ENCODE measurements at regions not wholly inside any gene's neighbourhood (a gene's known extent, or its start where the extent isn't known, plus 50 kb on each side); places are given as distances from the start of the nearest gene placed in this dataset.

DNA sequence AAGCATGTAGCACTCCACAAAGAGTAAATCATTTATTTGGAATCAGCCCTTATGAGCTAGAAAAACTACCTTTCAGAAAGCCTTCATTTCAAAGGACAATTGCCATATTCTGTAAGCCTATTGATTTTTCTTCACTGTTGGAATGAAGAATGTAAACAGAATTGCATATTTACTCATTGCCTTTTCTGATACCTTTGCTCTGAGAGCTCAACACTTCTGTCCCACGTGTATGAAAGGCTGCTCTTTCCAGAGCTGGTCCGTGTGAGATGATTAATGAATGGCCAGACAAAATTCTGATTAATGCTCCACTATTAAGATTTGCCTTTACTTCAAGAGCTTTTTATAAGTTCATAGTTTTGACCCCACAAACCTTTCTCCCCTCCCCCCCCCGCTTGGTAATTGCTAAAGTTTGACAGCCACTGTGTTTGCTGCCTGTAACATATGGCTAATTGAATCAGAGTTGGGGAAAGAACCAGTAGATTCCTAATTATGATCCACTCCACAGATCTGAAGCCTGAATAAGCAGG lies 63.0 kb upstream of the PLEKHA5 start:
- no peaks in the 10 kb centered on the region for H3K9me2 ChIP-seq (replicated peaks; ENCODE audit: insufficient read depth, low read length)
- H3K27ac ChIP-seq (ENCODE audit: low read depth, low read length), result no peak overlapping the region
- H3K79me2 ChIP-seq (ENCODE audit: insufficient read depth, low read length), result no peaks in the 10 kb centered on the region
- H3K36me3 ChIP-seq (ENCODE audit: low read length), result no peaks in the 10 kb centered on the region
- no peak overlapping the region for H3K4me3 ChIP-seq (ENCODE audit: insufficient read depth, low read length, poor library complexity, severe bottlenecking)
- no peaks in the 10 kb centered on the region for H4K20me1 ChIP-seq (ENCODE audit: low read depth, low read length)
- H2AFZ ChIP-seq (ENCODE audit: low read depth, low read length, severe bottlenecking), result no peak overlapping the region
- no peaks in the 10 kb centered on the region for H3F3A ChIP-seq (ENCODE audit: insufficient read depth)
- H3K9ac ChIP-seq (ENCODE audit: low read length), result no peak overlapping the region
- H3K9me3 ChIP-seq (ENCODE audit: insufficient read depth, low read length), result no peaks in the 10 kb centered on the region
- no peaks in the 10 kb centered on the region for H3K27me3 ChIP-seq (ENCODE audit: low read length)
- no peak for TF ChIP-seq CTCF (IDR thresholded peaks at IDR 0.05; ENCODE audit: insufficient read depth, low read length, poor library complexity, severe bottlenecking)
- TF ChIP-seq EZH2phosphoT487 (conservative IDR thresholded peaks at IDR 0.05; ENCODE audit: low read length), result no peak
- H3K4me2 ChIP-seq (ENCODE audit: low read depth, low read length, poor library complexity, severe bottlenecking), result no peak overlapping the region

- Histone ChIP-seq H3K9me3 (ENCODE audit: insufficient read depth, low read length) (no peaks in the 10 kb centered on the region), H3K79me2 (ENCODE audit: insufficient read depth, low read length) (no peaks in the 10 kb centered on the region), H3K9me2 (replicated peaks; ENCODE audit: insufficient read depth, low read length) (no peaks in the 10 kb centered on the region), H3K27ac (ENCODE audit: low read depth, low read length) (no peak overlapping the region), H2AFZ (ENCODE audit: low read depth, low read length, severe bottlenecking) (no peak overlapping the region), H4K20me1 (ENCODE audit: low read depth, low read length) (no peaks in the 10 kb centered on the region), H3K36me3 (ENCODE audit: low read length) (no peaks in the 10 kb centered on the region), H3F3A (ENCODE audit: insufficient read depth) (no peaks in the 10 kb centered on the region), H3K27me3 (ENCODE audit: low read length) (no peaks in the 10 kb centered on the region), H3K4me2 (ENCODE audit: low read depth, low read length, poor library complexity, severe bottlenecking) (no peak overlapping the region), H3K9ac (ENCODE audit: low read length) (no peak overlapping the region), H3K4me3 (ENCODE audit: insufficient read depth, low read length, poor library complexity, severe bottlenecking) (no peak overlapping the region)
- no peak for TF ChIP-seq CTCF (IDR thresholded peaks at IDR 0.05; ENCODE audit: insufficient read depth, low read length, poor library complexity, severe bottlenecking)
- no peak for TF ChIP-seq EZH2phosphoT487 (conservative IDR thresholded peaks at IDR 0.05; ENCODE audit: low read length)
Observed at GRCh38 chr12:19068137-19068536, 61.4 kb upstream of the PLEKHA5 start.

DNA sequence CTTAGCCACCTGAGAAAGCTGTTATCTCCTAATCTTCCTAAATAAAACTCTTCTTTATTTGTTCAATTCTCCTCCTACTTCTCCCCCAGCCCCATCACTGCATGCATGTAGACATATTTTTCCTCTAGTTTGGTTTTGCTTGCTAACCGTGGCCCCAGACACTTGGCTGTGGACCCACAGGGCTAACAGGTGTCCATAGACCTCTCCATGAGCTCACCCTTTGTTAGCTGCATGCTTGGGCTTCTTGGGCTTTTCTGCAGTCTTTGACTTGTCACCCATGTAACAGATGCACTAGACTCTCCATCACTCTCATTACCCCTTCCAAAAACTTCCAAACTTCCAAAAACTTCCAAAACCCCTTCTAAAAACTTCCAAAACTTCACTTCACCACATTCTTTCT lies 59.2 kb upstream of the PLEKHA5 start:
- no peak overlapping the region for H2AFZ ChIP-seq (ENCODE audit: low read depth, low read length, severe bottlenecking)
- H3K79me2 ChIP-seq (ENCODE audit: insufficient read depth, low read length), result no peaks in the 10 kb centered on the region
- no peak overlapping the region for H3K4me3 ChIP-seq (ENCODE audit: insufficient read depth, low read length, poor library complexity, severe bottlenecking)
- TF ChIP-seq CTCF (IDR thresholded peaks at IDR 0.05; ENCODE audit: insufficient read depth, low read length, poor library complexity, severe bottlenecking), result no peak
- TF ChIP-seq EZH2phosphoT487 (conservative IDR thresholded peaks at IDR 0.05; ENCODE audit: low read length), result no peak
- H3K27ac ChIP-seq (ENCODE audit: low read depth, low read length), result no peak overlapping the region
- no peaks in the 10 kb centered on the region for H3K9me3 ChIP-seq (ENCODE audit: insufficient read depth, low read length)
- no peak overlapping the region for H3K4me2 ChIP-seq (ENCODE audit: low read depth, low read length, poor library complexity, severe bottlenecking)
- H3K36me3 ChIP-seq (ENCODE audit: low read length), result no peaks in the 10 kb centered on the region
- H3K9me2 ChIP-seq (replicated peaks; ENCODE audit: insufficient read depth, low read length), result no peaks in the 10 kb centered on the region
- no peaks in the 10 kb centered on the region for H3F3A ChIP-seq (ENCODE audit: insufficient read depth)
- H3K9ac ChIP-seq (ENCODE audit: low read length), result no peak overlapping the region
- no peaks in the 10 kb centered on the region for H4K20me1 ChIP-seq (ENCODE audit: low read depth, low read length)
- H3K27me3 ChIP-seq (ENCODE audit: low read length), result no peaks in the 10 kb centered on the region

All from SU-DHL-6 (cell line).